ENCODE measurements at regions not wholly inside any gene's neighbourhood (a gene's known extent, or its start where the extent isn't known, plus 50 kb on each side); places are given as distances from the start of the nearest gene placed in this dataset.

DNA sequence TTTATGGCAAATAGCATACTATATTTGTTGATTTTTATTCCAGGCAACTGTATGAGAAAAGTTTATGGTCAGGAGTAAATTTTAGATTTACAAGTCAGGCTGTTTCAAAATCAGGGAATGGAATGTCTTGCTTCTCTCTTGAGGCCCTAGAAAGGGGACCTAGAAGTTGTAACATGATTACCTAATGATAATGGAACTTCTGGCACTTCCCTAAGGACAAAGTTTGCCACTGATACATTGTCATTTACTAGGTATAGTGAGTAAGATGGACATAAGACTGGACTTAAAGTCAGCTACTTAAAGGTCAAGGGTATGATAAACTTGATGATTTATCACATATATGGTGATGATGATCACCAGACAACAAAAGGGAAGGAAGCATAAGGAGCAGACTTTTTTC lies 103.3 kb upstream of the VRK2 start:
- Histone ChIP-seq H3K36me3 (ENCODE audit: insufficient read depth in 1 of 2, low read depth in 1 of 2) (no peaks in the 10 kb centered on the region), H3K4me3 (no peak overlapping the region), H3K27me3 (ENCODE audit: insufficient read depth in 3 of 3, low read length in 2 of 3) (no peaks in the 10 kb centered on the region), H3K4me1 (no peaks in the 10 kb centered on the region), H3K9me3 (no peaks in the 10 kb centered on the region), H3K27ac (no peak overlapping the region)
- ATAC-seq (no peak), DNase-seq (no peak)
- intact Hi-C loops (cut with DNase I) = no loop called here
- TF ChIP-seq, protein P1, sequence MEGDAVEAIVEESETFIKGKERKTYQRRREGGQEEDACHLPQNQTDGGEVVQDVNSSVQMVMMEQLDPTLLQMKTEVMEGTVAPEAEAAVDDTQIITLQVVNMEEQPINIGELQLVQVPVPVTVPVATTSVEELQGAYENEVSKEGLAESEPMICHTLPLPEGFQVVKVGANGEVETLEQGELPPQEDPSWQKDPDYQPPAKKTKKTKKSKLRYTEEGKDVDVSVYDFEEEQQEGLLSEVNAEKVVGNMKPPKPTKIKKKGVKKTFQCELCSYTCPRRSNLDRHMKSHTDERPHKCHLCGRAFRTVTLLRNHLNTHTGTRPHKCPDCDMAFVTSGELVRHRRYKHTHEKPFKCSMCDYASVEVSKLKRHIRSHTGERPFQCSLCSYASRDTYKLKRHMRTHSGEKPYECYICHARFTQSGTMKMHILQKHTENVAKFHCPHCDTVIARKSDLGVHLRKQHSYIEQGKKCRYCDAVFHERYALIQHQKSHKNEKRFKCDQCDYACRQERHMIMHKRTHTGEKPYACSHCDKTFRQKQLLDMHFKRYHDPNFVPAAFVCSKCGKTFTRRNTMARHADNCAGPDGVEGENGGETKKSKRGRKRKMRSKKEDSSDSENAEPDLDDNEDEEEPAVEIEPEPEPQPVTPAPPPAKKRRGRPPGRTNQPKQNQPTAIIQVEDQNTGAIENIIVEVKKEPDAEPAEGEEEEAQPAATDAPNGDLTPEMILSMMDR (IDR thresholded peaks at IDR 0.05) = no peak

DNA sequence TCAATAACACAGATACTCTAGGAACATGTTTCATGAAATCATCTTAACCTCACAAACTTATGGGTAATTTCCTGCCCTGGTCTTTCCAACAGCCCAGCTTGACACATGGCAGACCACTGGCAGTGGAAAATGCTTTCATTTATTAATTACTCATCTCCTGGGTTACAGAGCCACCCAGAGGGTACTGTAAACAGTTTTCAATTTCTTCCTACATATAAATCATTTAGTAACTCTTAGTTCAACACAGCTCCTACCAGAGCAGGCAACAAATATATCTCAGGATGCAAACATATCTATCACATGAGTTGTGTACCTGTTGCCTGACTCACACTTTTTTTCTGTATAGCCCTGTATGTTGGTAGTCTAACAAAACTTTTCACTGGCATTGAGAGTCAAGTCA lies 99.2 kb upstream of the VRK2 start:
- Histone ChIP-seq H3K36me3 (ENCODE audit: insufficient read depth in 1 of 2, low read depth in 1 of 2) (no peaks in the 10 kb centered on the region), H3K9me3 (no peaks in the 10 kb centered on the region), H3K27ac (no peak overlapping the region), H3K4me1 (no peaks in the 10 kb centered on the region), H3K27me3 (ENCODE audit: insufficient read depth in 3 of 3, low read length in 2 of 3) (no peaks in the 10 kb centered on the region), H3K4me3 (no peak overlapping the region)
- TF ChIP-seq, protein P1 (IDR thresholded peaks at IDR 0.05) = no peak
- intact Hi-C loops (cut with DNase I) = no loop called here
- DNase-seq (no peak), ATAC-seq (no peak)

DNA sequence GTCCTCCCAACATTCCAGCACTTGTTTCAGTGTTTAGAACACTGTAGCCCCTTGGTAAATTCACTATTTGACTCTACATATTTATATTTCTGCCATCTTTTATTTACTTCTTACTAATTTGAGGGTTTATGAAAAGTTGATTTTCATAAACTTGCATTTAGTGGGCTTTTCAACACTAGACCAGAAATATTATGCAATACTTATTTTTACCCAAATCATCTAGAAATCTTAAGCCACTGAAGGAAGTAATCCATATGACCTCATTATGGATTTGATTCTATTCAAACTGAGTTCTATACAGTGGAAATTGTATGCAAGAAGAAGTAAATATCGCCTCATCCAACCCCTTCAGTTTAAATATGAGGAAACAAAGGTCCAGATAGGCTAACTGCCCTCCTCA lies 92.6 kb upstream of the VRK2 start:
- TF ChIP-seq, protein P1 (IDR thresholded peaks at IDR 0.05) = no peak
- DNase-seq (no peak), ATAC-seq (no peak)
- no peaks in the 10 kb centered on the region for H3K27me3 ChIP-seq (ENCODE audit: insufficient read depth in 3 of 3, low read length in 2 of 3)
- WGBS, 3 donors = 88 to 97% (median 91%) methylated on average over 1 of the region's 1 CpG
- H3K4me1 ChIP-seq = no peaks in the 10 kb centered on the region
- intact Hi-C loops (cut with DNase I) = no loop called here
- no peak overlapping the region for H3K4me3 ChIP-seq
- H3K36me3 ChIP-seq (ENCODE audit: insufficient read depth in 1 of 2, low read depth in 1 of 2) = no peaks in the 10 kb centered on the region
- no peak overlapping the region for H3K27ac ChIP-seq
- H3K9me3 ChIP-seq = no peaks in the 10 kb centered on the region

DNA sequence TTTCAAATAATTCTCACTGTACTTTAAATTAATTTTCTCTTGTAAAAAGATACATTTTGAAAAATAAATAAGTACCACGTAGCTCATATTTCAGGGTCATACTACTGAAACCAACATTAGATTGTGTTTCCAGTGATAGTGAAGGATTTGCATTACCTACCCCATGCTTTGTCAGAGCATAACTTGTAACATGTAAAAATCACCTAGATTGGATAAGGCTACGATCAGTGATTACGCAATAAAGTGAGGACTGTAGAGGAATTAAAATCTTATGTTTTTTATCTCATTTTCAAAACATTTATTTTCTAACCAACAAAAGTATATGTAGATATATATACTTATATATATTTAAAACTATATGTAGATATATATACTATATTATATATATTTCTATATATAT lies 89.4 kb upstream of the VRK2 start:
- H3K36me3 ChIP-seq (ENCODE audit: insufficient read depth in 1 of 2, low read depth in 1 of 2) = no peaks in the 10 kb centered on the region
- 78 to 94% (median 90%) methylated on average over 3 of the region's 3 CpGs for WGBS, 3 donors
- ATAC-seq (no peak), DNase-seq (no peak)
- no peaks in the 10 kb centered on the region for H3K4me1 ChIP-seq
- no peak overlapping the region for H3K4me3 ChIP-seq
- no peaks in the 10 kb centered on the region for H3K27me3 ChIP-seq (ENCODE audit: insufficient read depth in 3 of 3, low read length in 2 of 3)
- intact Hi-C loops (cut with DNase I) = no loop called here
- TF ChIP-seq, protein P1 (IDR thresholded peaks at IDR 0.05) = no peak
- no peak overlapping the region for H3K27ac ChIP-seq
- H3K9me3 ChIP-seq = no peaks in the 10 kb centered on the region

DNA sequence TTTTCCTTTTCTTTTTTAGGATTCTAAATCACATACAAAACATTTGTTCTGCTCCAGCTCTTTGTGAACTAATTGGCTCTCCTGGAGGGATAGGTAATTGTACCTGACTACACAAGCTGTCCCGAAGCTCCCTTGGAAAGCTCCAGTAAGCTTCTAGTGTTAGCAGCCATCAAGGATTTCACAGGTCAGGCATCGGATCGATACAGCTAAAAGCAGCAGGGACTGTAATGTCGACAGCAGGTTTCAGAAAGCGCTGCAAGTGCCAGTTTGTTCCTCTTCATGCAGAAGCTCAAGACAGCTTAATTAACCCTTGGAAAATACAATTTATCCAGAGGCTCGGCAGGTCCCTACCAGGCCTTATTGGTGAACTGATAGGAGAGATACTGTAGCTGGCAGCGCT lies 87.2 kb upstream of the VRK2 start:
- intact Hi-C loops (cut with DNase I) = no loop called here
- TF ChIP-seq, protein P1 (IDR thresholded peaks at IDR 0.05) = no peak
- no peak for ATAC-seq
- no peak for DNase-seq
- H3K9me3 ChIP-seq = no peaks in the 10 kb centered on the region
- WGBS, 3 donors = 69 to 78% (median 71%) methylated on average over 7 of the region's 7 CpGs
- H3K27me3 ChIP-seq (ENCODE audit: insufficient read depth in 3 of 3, low read length in 2 of 3) = no peaks in the 10 kb centered on the region
- H3K4me1 ChIP-seq = no peaks in the 10 kb centered on the region
- no peak overlapping the region for H3K27ac ChIP-seq
- no peaks in the 10 kb centered on the region for H3K36me3 ChIP-seq (ENCODE audit: insufficient read depth in 1 of 2, low read depth in 1 of 2)
- no peak overlapping the region for H3K4me3 ChIP-seq
